OCI-LY3 (cell line): ENCODE measurements at regions not wholly inside any gene's neighbourhood (a gene's known extent, or its start where the extent isn't known, plus 50 kb on each side); places are given as distances from the start of the nearest gene placed in this dataset.

ENCODE experiments used
- EZH2phosphoT487 ChIP-seq: fragments of 200-600 bp; shearing (Covaris generic); IDR thresholded peaks from 2 replicates; pipeline ENCODE4 v1.6.1; 2018; ENCODE audit warnings: antibody characterized with exemption, mixed run types, low read depth
- TF ChIP-seq, protein P1 (sequence below): fragments of 200-600, 300-600 bp; sonication (generic); IDR thresholded peaks from 2 replicates; pipeline ENCODE4 v1.5.1; 2014; ENCODE audit warnings: antibody characterized with exemption, low read length, low read depth

DNA sequence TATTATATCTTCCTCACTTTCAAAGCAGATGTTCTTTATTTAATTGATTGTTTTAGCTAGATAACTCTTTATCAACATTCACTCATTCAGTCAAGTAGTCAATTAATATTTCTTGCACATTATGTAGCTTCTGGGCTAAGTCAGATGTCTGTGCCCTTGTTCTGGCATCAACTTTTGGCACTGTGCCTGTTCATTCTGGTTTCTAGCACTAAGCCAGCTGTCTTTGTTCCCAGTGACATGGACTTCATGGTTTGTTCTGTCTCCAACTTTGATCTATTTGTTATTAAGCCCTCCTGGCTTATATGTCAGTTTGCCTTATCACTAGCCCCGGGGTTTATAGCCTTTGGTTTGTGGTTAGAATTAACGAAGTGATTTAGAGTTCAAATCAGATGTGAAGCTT lies 247.9 kb upstream of the SYT4 start:
- TF ChIP-seq, protein P1, sequence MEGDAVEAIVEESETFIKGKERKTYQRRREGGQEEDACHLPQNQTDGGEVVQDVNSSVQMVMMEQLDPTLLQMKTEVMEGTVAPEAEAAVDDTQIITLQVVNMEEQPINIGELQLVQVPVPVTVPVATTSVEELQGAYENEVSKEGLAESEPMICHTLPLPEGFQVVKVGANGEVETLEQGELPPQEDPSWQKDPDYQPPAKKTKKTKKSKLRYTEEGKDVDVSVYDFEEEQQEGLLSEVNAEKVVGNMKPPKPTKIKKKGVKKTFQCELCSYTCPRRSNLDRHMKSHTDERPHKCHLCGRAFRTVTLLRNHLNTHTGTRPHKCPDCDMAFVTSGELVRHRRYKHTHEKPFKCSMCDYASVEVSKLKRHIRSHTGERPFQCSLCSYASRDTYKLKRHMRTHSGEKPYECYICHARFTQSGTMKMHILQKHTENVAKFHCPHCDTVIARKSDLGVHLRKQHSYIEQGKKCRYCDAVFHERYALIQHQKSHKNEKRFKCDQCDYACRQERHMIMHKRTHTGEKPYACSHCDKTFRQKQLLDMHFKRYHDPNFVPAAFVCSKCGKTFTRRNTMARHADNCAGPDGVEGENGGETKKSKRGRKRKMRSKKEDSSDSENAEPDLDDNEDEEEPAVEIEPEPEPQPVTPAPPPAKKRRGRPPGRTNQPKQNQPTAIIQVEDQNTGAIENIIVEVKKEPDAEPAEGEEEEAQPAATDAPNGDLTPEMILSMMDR: no peak
- TF ChIP-seq EZH2phosphoT487: no peak
